Spinal cord (tissue), 9 donors: ENCODE measurements at regions not wholly inside any gene's neighbourhood (a gene's known extent, or its start where the extent isn't known, plus 50 kb on each side); places are given as distances from the start of the nearest gene placed in this dataset.
A peak's percentile ranks its signal among the peaks of the same experiment; 100 is the strongest.

ENCODE experiments used
- DNase-seq, 6 donors: peaks; one replicate each; pipeline versions ENCODE4 v3.0.0 to v3.0.0-alpha.2; 2013 to 2015; ENCODE audit warnings: low spot score in 6 of 6, low read depth in 4 of 6
- H3K27ac ChIP-seq: one replicate; pipeline ENCODE4 v1.5.1; 2013; ENCODE audit warnings: low read depth, low read length, control low read depth
- H3K27me3 ChIP-seq: one replicate; pipeline ENCODE4 v1.6.1; 2013; ENCODE audit warnings: low read length; ENCODE audit not compliant: control insufficient read depth, insufficient read depth
- H3K36me3 ChIP-seq: one replicate; pipeline ENCODE4 v1.6.1; 2013; ENCODE audit warnings: low read length; ENCODE audit not compliant: control insufficient read depth, insufficient read depth
- H3K4me1 ChIP-seq: one replicate; pipeline ENCODE4 v1.6.1; 2013; ENCODE audit warnings: low read length; ENCODE audit not compliant: control insufficient read depth, insufficient read depth
- H3K4me3 ChIP-seq: one replicate; pipeline ENCODE4 v1.5.1; 2013; ENCODE audit warnings: low read depth, low read length, control low read depth
- H3K9me3 ChIP-seq: one replicate; pipeline ENCODE4 v1.6.1; 2013; ENCODE audit warnings: low read length; ENCODE audit not compliant: control insufficient read depth, insufficient read depth
- WGBS: methylation state at CpG from one replicate; pipeline ENCODE4 v1.1.5; 2013; ENCODE audit warnings: missing lambda C conversion rate; ENCODE audit not compliant: insufficient coverage; 5-methylcytosine and 5-hydroxymethylcytosine counted together
- donor health status: healthy.

- Histone ChIP-seq H3K4me3 (no peak overlapping the region), H3K4me1 (peaks cover 12% of the 10 kb centered on the region), H3K27me3 (no peaks in the 10 kb centered on the region), H3K36me3 (no peaks in the 10 kb centered on the region), H3K27ac (no peak overlapping the region), H3K9me3 (no peaks in the 10 kb centered on the region)
- DNase-seq, result no peak
- WGBS, result 89% methylated on average over 4 of the region's 5 CpGs
These were observed 186.2 kb upstream of the INHBA start for GRCh38 chr7:41889040-41889439.

- Histone ChIP-seq H3K36me3 (no peaks in the 10 kb centered on the region), H3K4me1 (peaks cover 12% of the 10 kb centered on the region), H3K27me3 (no peaks in the 10 kb centered on the region), H3K4me3 (no peak overlapping the region), H3K27ac (no peak overlapping the region), H3K9me3 (no peaks in the 10 kb centered on the region)
- no peak for DNase-seq
- WGBS, result 78% methylated on average over 3 of the region's 4 CpGs
These were observed 184.5 kb upstream of the INHBA start for GRCh38 chr7:41887416-41887815.

DNA sequence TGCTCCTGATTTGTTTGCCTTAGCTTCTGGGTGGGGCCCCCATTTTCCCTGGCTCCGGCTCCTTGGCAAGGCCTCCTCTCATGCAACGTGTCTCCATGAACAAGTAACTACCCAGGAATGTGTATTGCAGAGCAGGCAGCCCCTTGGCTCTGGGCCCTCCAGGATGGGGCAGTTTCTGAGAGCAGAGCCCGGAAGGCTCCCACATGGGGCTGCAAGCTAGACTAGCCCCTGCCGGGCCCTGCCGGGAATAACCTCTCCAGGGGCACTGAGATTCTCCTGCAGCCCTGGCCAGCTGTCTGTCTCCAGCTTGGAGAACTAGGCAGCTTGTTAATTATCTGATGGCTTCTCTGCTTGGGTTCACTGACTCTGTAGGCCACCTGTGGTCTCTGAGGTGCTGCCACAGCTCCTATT is 184.0 kb upstream of the INHBA start:
- H3K4me3 ChIP-seq, result no peak overlapping the region
- DNase-seq, result peak in 1 of 6 donors; percentile 15
- H3K9me3 ChIP-seq, result no peaks in the 10 kb centered on the region
- no peaks in the 10 kb centered on the region for H3K27me3 ChIP-seq
- WGBS, result 48% methylated on average over 5 of the region's 5 CpGs
- no peak overlapping the region for H3K27ac ChIP-seq
- H3K4me1 ChIP-seq, result peaks cover 12% of the 10 kb centered on the region
- H3K36me3 ChIP-seq, result no peaks in the 10 kb centered on the region

GRCh38 chr7:41886262-41886900 is 183.5 kb upstream of the INHBA start:
- 36% methylated on average over 4 of the region's 6 CpGs for WGBS
- Histone ChIP-seq H3K27ac (no peak overlapping the region), H3K4me1 (peaks cover 12% of the 10 kb centered on the region), H3K27me3 (no peaks in the 10 kb centered on the region), H3K36me3 (no peaks in the 10 kb centered on the region), H3K9me3 (no peaks in the 10 kb centered on the region), H3K4me3 (no peak overlapping the region)
- DNase-seq, result peak in 2 of 6 donors; percentile 62 to 74

- no peaks in the 10 kb centered on the region for H3K36me3 ChIP-seq
- no peak for DNase-seq
- no peak overlapping the region for H3K4me3 ChIP-seq
- no peaks in the 10 kb centered on the region for H3K9me3 ChIP-seq
- WGBS, result 83% methylated on average over 1 of the region's 6 CpGs
- no peak overlapping the region for H3K27ac ChIP-seq
- H3K4me1 ChIP-seq, result peaks cover 12% of the 10 kb centered on the region
- H3K27me3 ChIP-seq, result no peaks in the 10 kb centered on the region
These were observed 182.9 kb upstream of the INHBA start for GRCh38 chr7:41885748-41886147.

DNA sequence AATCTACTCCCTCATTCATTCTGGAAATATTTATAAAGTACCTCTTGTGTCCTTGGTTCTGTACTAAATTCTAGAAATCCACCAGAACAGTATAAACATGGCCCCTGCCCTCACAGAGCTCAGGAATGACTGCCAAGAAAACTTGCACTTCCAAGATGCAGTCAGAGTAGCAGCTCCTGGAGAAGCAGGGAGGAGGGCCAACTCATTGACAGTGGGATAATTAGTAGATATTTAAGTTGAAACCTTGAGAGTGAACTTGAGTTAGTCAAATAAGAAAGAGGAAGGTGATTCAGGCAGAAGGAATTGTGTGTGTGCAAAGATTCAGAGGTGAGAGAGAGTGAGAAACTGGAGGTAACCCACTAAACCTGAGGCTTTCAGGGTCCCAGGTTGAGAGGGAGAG is 182.2 kb upstream of the INHBA start:
- DNase-seq, result no peak
- no peak overlapping the region for H3K27ac ChIP-seq
- H3K36me3 ChIP-seq, result no peaks in the 10 kb centered on the region
- no peaks in the 10 kb centered on the region for H3K27me3 ChIP-seq
- H3K4me1 ChIP-seq, result peaks cover 12% of the 10 kb centered on the region
- no peaks in the 10 kb centered on the region for H3K9me3 ChIP-seq
- H3K4me3 ChIP-seq, result no peak overlapping the region

DNA sequence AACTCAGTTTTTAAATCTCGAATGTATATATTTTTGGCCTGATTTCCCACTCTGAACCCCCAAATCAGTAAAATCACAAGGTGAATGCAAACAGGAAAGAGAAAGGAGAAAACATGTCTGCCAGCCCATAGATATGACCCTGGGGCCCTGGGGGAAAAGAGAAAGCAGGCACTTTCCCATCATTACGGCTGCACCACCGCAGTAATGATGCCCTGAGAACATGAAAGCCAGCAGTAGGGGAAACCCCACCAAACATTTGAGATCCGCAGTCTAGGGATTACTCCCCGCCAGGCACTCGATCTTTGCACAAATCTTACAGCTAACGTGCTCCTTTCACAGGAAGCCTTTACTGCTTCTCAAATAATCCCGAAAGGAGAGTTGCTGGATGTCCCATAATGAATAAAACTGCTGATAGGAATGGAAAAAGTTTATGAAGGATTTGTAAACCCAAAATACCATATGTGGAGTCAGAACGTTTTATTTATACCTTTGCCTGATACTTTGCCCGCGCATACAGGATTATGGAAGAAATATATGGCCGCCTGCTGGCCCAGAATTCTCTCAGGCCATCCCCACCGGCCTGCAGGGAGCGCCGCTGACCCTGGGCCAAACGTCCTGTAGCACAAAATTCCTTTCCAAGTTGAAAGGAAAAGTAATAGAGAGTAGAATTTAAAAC is 180.0 kb upstream of the INHBA start:
- Histone ChIP-seq H3K27ac (no peak overlapping the region), H3K4me3 (no peak overlapping the region), H3K4me1 (peaks cover 12% of the 10 kb centered on the region), H3K36me3 (no peaks in the 10 kb centered on the region), H3K9me3 (no peaks in the 10 kb centered on the region), H3K27me3 (no peaks in the 10 kb centered on the region)
- DNase-seq, result no peak
- WGBS, result 100% methylated on average over 2 of the region's 16 CpGs

GRCh38 chr7:41882256-41882655 is 179.4 kb upstream of the INHBA start:
- H3K4me3 ChIP-seq, result no peak overlapping the region
- no peak overlapping the region for H3K27ac ChIP-seq
- no peaks in the 10 kb centered on the region for H3K9me3 ChIP-seq
- DNase-seq, result peak in 1 of 6 donors; percentile 61
- H3K4me1 ChIP-seq, result peaks cover 12% of the 10 kb centered on the region
- 47% methylated on average over 4 of the region's 5 CpGs for WGBS
- H3K27me3 ChIP-seq, result no peaks in the 10 kb centered on the region
- no peaks in the 10 kb centered on the region for H3K36me3 ChIP-seq

- Histone ChIP-seq H3K27me3 (no peaks in the 10 kb centered on the region), H3K27ac (no peak overlapping the region), H3K4me1 (peaks cover 6% of the 10 kb centered on the region), H3K4me3 (no peak overlapping the region), H3K36me3 (no peaks in the 10 kb centered on the region), H3K9me3 (no peaks in the 10 kb centered on the region)
- DNase-seq, result peak in 1 of 6 donors; percentile 25
- 89% methylated on average over 9 of the region's 13 CpGs for WGBS
These were observed 178.6 kb upstream of the INHBA start for GRCh38 chr7:41881331-41882130.
